ENCODE measurements at regions not wholly inside any gene's neighbourhood (a gene's known extent, or its start where the extent isn't known, plus 50 kb on each side); places are given as distances from the start of the nearest gene placed in this dataset.

- TF ChIP-seq EZH2 (IDR thresholded peaks at IDR 0.05; ENCODE audit: low read length) (no peak), CTCF (optimal IDR thresholded peaks at IDR 0.05 in 1 of 3, IDR thresholded peaks at IDR 0.05 in 1 of 3, conservative IDR thresholded peaks at IDR 0.05 in 1 of 3; ENCODE audit: extremely low read depth in 1 of 3, insufficient read depth in 2 of 3, low read length in 3 of 3) (no peak)
- Histone ChIP-seq H3K27ac (ENCODE audit: control insufficient read depth, insufficient read depth, low read length) (no peak overlapping the region), H4K20me1 (ENCODE audit: control insufficient read depth, extremely low read depth, insufficient read depth, low read length) (no peaks in the 10 kb centered on the region), H3K27me3 (ENCODE audit: control insufficient read depth, extremely low read depth, insufficient read depth, low read length) (no peaks in the 10 kb centered on the region), H3K9me1 (ENCODE audit: control insufficient read depth, extremely low read depth, insufficient read depth, low read length) (no peaks in the 10 kb centered on the region), H3K79me2 (ENCODE audit: control insufficient read depth, insufficient read depth, low read length) (no peaks in the 10 kb centered on the region), H3K4me3 (ENCODE audit: control insufficient read depth in 2 of 3, extremely low read depth in 1 of 3, insufficient read depth in 2 of 3, low read depth in 1 of 3, low read length in 3 of 3) (no peak overlapping the region), H2AFZ (ENCODE audit: control insufficient read depth, low read length) (no peak overlapping the region), H3K9ac (ENCODE audit: control insufficient read depth, extremely low read depth, insufficient read depth, low read length) (no peak overlapping the region), H3K4me2 (ENCODE audit: control insufficient read depth, extremely low read depth, insufficient read depth, low read depth, low read length) (no peak overlapping the region), H3K36me3 (ENCODE audit: control insufficient read depth in 2 of 2, extremely low read depth in 1 of 2, insufficient read depth in 2 of 2, low read length in 2 of 2) (no peaks in the 10 kb centered on the region), H3K4me1 (ENCODE audit: control insufficient read depth, extremely low read depth, insufficient read depth, low read length) (peaks cover 21% of the 10 kb centered on the region), H3K9me3 (ENCODE audit: control insufficient read depth, low read depth, low read length) (no peaks in the 10 kb centered on the region)
- DNase-seq (ENCODE audit: low read depth, low spot score) (no peak), FAIRE-seq (no peak)
- dilution Hi-C loops (cut with MboI; ENCODE audit: extremely low pct_ligation_motif_present, low sequenced_read_pairs) = no loop called here
Observed at GRCh38 chr5:58255386-58255785, 204.5 kb downstream of the PLK2 start.

- no peaks in the 10 kb centered on the region for H3K27me3 ChIP-seq (ENCODE audit: control insufficient read depth, extremely low read depth, insufficient read depth, low read length)
- H3K4me2 ChIP-seq (ENCODE audit: control insufficient read depth, extremely low read depth, insufficient read depth, low read depth, low read length) = no peak overlapping the region
- dilution Hi-C loops (cut with MboI; ENCODE audit: extremely low pct_ligation_motif_present, low sequenced_read_pairs) = no loop called here
- no peaks in the 10 kb centered on the region for H3K79me2 ChIP-seq (ENCODE audit: control insufficient read depth, insufficient read depth, low read length)
- TF ChIP-seq EZH2 (IDR thresholded peaks at IDR 0.05; ENCODE audit: low read length) (no peak), CTCF (optimal IDR thresholded peaks at IDR 0.05 in 1 of 3, IDR thresholded peaks at IDR 0.05 in 1 of 3, conservative IDR thresholded peaks at IDR 0.05 in 1 of 3; ENCODE audit: extremely low read depth in 1 of 3, insufficient read depth in 2 of 3, low read length in 3 of 3) (no peak)
- no peaks in the 10 kb centered on the region for H3K36me3 ChIP-seq (ENCODE audit: control insufficient read depth in 2 of 2, extremely low read depth in 1 of 2, insufficient read depth in 2 of 2, low read length in 2 of 2)
- no peaks in the 10 kb centered on the region for H3K9me1 ChIP-seq (ENCODE audit: control insufficient read depth, extremely low read depth, insufficient read depth, low read length)
- no peak overlapping the region for H3K4me3 ChIP-seq (ENCODE audit: control insufficient read depth in 2 of 3, extremely low read depth in 1 of 3, insufficient read depth in 2 of 3, low read depth in 1 of 3, low read length in 3 of 3)
- H3K9me3 ChIP-seq (ENCODE audit: control insufficient read depth, low read depth, low read length) = no peaks in the 10 kb centered on the region
- no peaks in the 10 kb centered on the region for H3K4me1 ChIP-seq (ENCODE audit: control insufficient read depth, extremely low read depth, insufficient read depth, low read length)
- H2AFZ ChIP-seq (ENCODE audit: control insufficient read depth, low read length) = no peak overlapping the region
- DNase-seq (ENCODE audit: low read depth, low spot score) (no peak), FAIRE-seq (no peak)
- H3K27ac ChIP-seq (ENCODE audit: control insufficient read depth, insufficient read depth, low read length) = no peak overlapping the region
- H3K9ac ChIP-seq (ENCODE audit: control insufficient read depth, extremely low read depth, insufficient read depth, low read length) = no peak overlapping the region
- H4K20me1 ChIP-seq (ENCODE audit: control insufficient read depth, extremely low read depth, insufficient read depth, low read length) = no peaks in the 10 kb centered on the region
Observed at GRCh38 chr5:58248221-58248620, 211.7 kb downstream of the PLK2 start.
